ENCODE measurements at regions not wholly inside any gene's neighbourhood (a gene's known extent, or its start where the extent isn't known, plus 50 kb on each side); places are given as distances from the start of the nearest gene placed in this dataset.

DNA sequence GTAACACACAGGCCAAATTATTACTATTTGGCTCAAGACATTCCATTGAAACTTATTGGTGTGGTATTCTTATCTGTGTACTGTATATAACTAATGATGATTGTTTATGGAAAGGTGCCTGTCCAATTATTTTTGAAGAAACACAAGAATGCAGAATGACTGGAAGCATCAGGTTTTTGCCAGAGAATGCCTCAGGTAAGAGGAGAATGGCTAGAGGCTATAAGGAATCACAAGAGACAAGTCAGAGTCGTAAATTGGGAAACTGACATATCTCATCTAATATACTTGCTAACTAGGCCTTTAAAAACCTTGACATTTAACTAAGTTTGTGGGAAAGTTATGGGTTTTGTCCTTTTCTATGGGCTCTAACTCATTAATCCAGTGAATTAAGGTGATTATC is 69.3 kb upstream of the TTC29 start:
- TF ChIP-seq, protein P1, sequence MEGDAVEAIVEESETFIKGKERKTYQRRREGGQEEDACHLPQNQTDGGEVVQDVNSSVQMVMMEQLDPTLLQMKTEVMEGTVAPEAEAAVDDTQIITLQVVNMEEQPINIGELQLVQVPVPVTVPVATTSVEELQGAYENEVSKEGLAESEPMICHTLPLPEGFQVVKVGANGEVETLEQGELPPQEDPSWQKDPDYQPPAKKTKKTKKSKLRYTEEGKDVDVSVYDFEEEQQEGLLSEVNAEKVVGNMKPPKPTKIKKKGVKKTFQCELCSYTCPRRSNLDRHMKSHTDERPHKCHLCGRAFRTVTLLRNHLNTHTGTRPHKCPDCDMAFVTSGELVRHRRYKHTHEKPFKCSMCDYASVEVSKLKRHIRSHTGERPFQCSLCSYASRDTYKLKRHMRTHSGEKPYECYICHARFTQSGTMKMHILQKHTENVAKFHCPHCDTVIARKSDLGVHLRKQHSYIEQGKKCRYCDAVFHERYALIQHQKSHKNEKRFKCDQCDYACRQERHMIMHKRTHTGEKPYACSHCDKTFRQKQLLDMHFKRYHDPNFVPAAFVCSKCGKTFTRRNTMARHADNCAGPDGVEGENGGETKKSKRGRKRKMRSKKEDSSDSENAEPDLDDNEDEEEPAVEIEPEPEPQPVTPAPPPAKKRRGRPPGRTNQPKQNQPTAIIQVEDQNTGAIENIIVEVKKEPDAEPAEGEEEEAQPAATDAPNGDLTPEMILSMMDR (conservative IDR thresholded peaks at IDR 0.05; ENCODE audit: low read depth, low read length) = no peak
- DNase-seq (ENCODE audit: low read depth) = no peak
- no peak overlapping the region for H3K4me3 ChIP-seq (ENCODE audit: low read depth, low read length)

DNA sequence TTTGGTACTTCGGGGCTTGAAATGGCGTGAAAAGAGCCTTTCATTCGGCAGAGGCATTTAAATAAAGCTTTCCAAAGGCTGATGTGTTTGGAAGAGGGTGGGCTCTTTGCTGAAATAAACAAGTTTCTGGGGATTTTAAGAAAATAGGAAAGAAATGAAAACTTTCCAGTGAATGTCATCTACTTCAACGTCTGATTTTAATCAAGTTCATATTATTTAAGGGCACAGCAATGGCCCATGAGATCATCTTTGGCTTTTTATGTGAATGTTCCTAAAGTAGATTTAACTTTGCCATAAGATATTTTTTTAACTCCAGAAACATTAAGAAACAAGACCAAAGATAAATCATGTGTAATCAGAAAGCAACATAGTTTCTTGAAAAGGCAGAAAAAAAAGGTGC is 69.8 kb upstream of the TTC29 start:
- no peak for DNase-seq (ENCODE audit: low read depth)
- H3K4me3 ChIP-seq (ENCODE audit: low read depth, low read length) = no peak overlapping the region
- TF ChIP-seq, protein P1 (conservative IDR thresholded peaks at IDR 0.05; ENCODE audit: low read depth, low read length) = no peak

DNA sequence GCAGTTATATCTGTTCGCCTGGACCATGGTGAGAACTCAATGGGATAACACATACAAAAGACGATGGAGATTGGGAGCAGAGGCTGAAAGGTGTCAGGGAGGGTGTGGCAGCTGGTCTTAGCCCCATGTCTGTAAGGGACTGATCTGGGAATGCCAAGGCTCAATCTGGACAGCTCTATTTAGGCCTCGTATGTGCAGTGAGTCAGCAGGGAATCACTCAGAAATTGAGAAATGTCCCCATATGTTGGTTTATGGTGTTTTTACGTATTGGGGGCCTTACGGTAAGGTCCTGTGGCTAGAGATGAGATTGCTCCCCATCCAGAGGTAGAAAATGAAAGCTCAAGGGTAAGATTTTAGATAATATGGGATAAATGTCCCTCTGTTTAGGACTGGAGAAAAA is 71.4 kb upstream of the TTC29 start:
- TF ChIP-seq, protein P1 (conservative IDR thresholded peaks at IDR 0.05; ENCODE audit: low read depth, low read length) = no peak
- H3K4me3 ChIP-seq (ENCODE audit: low read depth, low read length) = no peak overlapping the region
- DNase-seq (ENCODE audit: low read depth) = peak; percentile 26

DNA sequence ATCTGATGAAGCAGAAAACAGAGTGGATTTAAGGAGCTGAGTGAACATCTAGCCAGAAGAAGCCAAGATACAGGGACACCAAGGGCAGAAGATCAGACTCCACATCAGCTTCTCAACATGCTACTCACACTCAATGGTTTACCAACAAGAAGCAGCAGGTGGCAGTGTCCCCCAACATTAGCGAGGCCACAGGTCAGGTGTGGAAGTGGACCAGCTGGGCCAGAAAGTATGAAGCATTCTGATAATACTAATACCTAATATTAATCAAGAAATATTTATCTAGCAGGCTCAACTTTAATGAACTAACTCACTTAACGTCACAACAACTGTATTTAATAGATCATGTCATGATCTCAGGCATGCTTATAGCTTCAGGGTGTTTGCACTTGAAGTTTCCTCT is 73.4 kb upstream of the TTC29 start:
- H3K4me3 ChIP-seq (ENCODE audit: low read depth, low read length) = no peak overlapping the region
- TF ChIP-seq, protein P1 (conservative IDR thresholded peaks at IDR 0.05; ENCODE audit: low read depth, low read length) = peak; percentile 82
- peak; percentile 81 for DNase-seq (ENCODE audit: low read depth)

DNA sequence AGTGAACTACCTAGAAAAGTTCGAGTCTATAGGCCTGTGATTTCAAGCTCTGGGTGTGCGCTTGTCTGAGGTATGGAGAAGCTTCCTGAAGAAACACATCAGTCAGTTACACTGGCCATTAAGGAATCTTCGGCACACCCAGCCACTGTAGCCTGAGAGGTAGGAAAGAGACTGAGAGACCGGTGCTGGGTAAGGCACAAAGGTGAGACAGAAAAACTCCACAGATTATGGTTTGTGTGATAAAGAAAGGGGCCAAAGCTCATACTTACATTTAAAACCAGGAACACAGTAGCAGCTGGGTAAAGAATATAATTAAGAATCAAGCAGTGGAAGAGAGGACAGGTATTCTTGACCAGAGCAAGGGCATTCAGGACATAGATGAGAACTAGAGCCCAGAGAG is 74.8 kb upstream of the TTC29 start:
- TF ChIP-seq, protein P1 (conservative IDR thresholded peaks at IDR 0.05; ENCODE audit: low read depth, low read length) = no peak
- no peak for DNase-seq (ENCODE audit: low read depth)
- H3K4me3 ChIP-seq (ENCODE audit: low read depth, low read length) = no peak overlapping the region

DNA sequence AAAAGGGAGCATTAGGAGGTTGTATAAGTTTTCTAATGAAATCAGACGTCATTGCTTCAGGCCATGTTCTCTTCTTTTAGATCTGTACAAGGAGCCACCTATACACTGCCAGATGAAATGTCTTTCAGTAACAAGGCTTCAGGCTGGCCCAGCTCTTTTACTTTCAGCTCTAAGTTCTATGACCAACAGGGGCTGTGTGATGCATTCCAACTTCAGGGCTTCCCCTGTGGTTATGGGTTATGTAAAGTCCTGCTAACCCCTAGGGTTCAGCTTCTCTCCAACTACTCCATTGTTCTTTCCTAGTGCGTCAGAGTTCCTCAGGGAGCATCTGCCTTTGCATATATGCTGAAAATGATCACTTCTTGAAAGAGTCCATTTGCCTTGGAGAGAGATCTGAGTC is 79.4 kb upstream of the TTC29 start:
- TF ChIP-seq, protein P1 (conservative IDR thresholded peaks at IDR 0.05; ENCODE audit: low read depth, low read length) = no peak
- DNase-seq (ENCODE audit: low read depth) = peak; percentile 14
- no peak overlapping the region for H3K4me3 ChIP-seq (ENCODE audit: low read depth, low read length)

DNA sequence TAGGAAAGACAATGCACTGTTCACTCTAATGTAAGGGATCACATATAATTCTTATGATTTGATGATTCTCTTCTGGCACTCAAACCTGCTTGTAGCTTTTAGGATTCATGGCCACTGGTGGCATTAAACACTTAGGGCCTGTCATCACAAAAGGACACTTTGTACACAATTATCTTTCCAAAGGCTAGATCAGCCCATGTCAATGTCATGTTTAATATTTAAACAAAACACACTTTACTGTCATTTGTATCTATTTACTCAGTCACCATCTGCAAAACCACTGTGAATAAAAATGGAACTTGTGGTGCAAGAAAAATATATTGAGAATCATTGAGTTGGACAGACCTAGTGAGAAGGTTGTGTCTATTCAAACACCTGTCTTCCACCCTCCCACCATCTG is 83.6 kb upstream of the TTC29 start:
- H3K4me3 ChIP-seq (ENCODE audit: low read depth, low read length) = no peak overlapping the region
- TF ChIP-seq, protein P1 (conservative IDR thresholded peaks at IDR 0.05; ENCODE audit: low read depth, low read length) = no peak
- DNase-seq (ENCODE audit: low read depth) = no peak
